Brain microvascular endothelial cell (primary cell): ENCODE measurements at regions not wholly inside any gene's neighbourhood (a gene's known extent, or its start where the extent isn't known, plus 50 kb on each side); places are given as distances from the start of the nearest gene placed in this dataset.

Experiments
- DNase-seq: peaks from one replicate; pipeline ENCODE4 v3.0.0-alpha.2; 2020
- H3K27ac ChIP-seq: fragments of 250-450 bp; sonication (Bioruptor Pico); 2 replicates; pipeline ENCODE4 v1.5.1; 2020; ENCODE audit warnings: mild to moderate bottlenecking, moderate library complexity
- H3K27me3 ChIP-seq: fragments of 250-450 bp; sonication (Bioruptor Pico); replicated peaks from 2 replicates; pipeline ENCODE4 v1.5.1; 2020; ENCODE audit warnings: mild to moderate bottlenecking
- H3K36me3 ChIP-seq: fragments of 250-450 bp; sonication (Bioruptor Pico); replicated peaks from 2 replicates; pipeline ENCODE4 v1.5.1; 2020; ENCODE audit warnings: mild to moderate bottlenecking
- H3K4me3 ChIP-seq: 2 replicates; pipeline ENCODE4 v1.5.1; 2011; ENCODE audit warnings: low read depth, mild to moderate bottlenecking, control low read depth, low read length, moderate library complexity
- CTCF ChIP-seq: IDR thresholded peaks from 2 replicates; pipeline ENCODE4 v1.5.1; 2011; ENCODE audit warnings: low read depth, mild to moderate bottlenecking, moderate library complexity, low read length, control low read depth, inconsistent platforms; ENCODE audit errors: missing control alignments
- in situ Hi-C: cut with HindIII; loops from 2 replicates; pipeline ENCODE4 v1.10.0; 2017; ENCODE audit warnings: low sequenced_read_pairs, low pct_ligation_motif_present

GRCh38 chr2:7281231-7282201 lies 364.3 kb downstream of the RNF144A start:
- Histone ChIP-seq H3K27ac (no peak overlapping the region), H3K36me3 (no peaks in the 10 kb centered on the region), H3K4me3 (no peak overlapping the region), H3K27me3 (no peaks in the 10 kb centered on the region)
- in situ Hi-C loops: no loop called here
- DNase-seq: no peak
- TF ChIP-seq CTCF: no peak

- no peak for TF ChIP-seq CTCF
- H3K36me3 ChIP-seq: no peaks in the 10 kb centered on the region
- no peak overlapping the region for H3K27ac ChIP-seq
- in situ Hi-C loops: no loop called here
- no peak for DNase-seq
- H3K27me3 ChIP-seq: no peaks in the 10 kb centered on the region
- H3K4me3 ChIP-seq: no peak overlapping the region
These were observed 368.9 kb downstream of the RNF144A start for GRCh38 chr2:7286120-7286519.

GRCh38 chr2:7288484-7288883 lies 371.3 kb downstream of the RNF144A start:
- Histone ChIP-seq H3K27me3 (no peaks in the 10 kb centered on the region), H3K36me3 (no peaks in the 10 kb centered on the region), H3K4me3 (no peak overlapping the region), H3K27ac (no peak overlapping the region)
- DNase-seq: no peak
- no peak for TF ChIP-seq CTCF
- in situ Hi-C loops: no loop called here

- no peak for TF ChIP-seq CTCF
- in situ Hi-C loops: no loop called here
- H3K36me3 ChIP-seq: no peaks in the 10 kb centered on the region
- no peaks in the 10 kb centered on the region for H3K27me3 ChIP-seq
- H3K4me3 ChIP-seq: no peak overlapping the region
- no peak overlapping the region for H3K27ac ChIP-seq
- DNase-seq: no peak
These were observed 372.5 kb downstream of the RNF144A start for GRCh38 chr2:7289697-7290096.

GRCh38 chr2:7292154-7292691 lies 375.0 kb downstream of the RNF144A start:
- Histone ChIP-seq H3K36me3 (no peaks in the 10 kb centered on the region), H3K4me3 (no peak overlapping the region), H3K27ac (no peak overlapping the region), H3K27me3 (no peaks in the 10 kb centered on the region)
- in situ Hi-C loops: no loop called here
- no peak for TF ChIP-seq CTCF
- no peak for DNase-seq
